HG02763 (cell line): ENCODE measurements at regions not wholly inside any gene's neighbourhood (a gene's known extent, or its start where the extent isn't known, plus 50 kb on each side); places are given as distances from the start of the nearest gene placed in this dataset.
"Not testable (repeated sequence)": the region's sequence is repeated elsewhere in the genome, so short reads cannot be mapped to it uniquely, and the experiment has no call there.

Source experiments
- ATAC-seq: cut with Tn5 transposase; IDR thresholded peaks from one replicate; pipeline ENCODE4 v1.9.1; 2021; ENCODE audit warnings: mild to moderate bottlenecking, moderate library complexity; ENCODE audit not compliant: unreplicated experiment

DNA sequence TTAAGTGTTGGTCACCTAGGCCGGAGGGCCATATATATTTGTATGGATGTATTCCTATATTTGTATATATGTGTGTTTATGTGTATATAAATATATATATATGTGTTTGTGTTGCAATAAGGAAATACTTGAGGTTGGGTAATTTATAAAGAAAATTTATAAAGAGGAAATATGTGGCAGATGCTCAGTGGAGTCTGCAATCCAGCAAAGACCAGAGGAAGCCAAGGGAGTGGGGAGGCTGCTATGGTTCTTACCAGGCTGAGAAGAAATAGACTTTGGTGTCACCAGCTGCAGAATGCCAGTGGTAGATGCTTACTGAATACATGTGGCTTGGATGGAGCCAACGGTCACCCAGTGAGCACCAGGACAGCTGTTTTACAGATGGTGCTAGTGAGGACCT is 97.4 kb upstream of the ELOVL5 start:
- ATAC-seq, result no peak

DNA sequence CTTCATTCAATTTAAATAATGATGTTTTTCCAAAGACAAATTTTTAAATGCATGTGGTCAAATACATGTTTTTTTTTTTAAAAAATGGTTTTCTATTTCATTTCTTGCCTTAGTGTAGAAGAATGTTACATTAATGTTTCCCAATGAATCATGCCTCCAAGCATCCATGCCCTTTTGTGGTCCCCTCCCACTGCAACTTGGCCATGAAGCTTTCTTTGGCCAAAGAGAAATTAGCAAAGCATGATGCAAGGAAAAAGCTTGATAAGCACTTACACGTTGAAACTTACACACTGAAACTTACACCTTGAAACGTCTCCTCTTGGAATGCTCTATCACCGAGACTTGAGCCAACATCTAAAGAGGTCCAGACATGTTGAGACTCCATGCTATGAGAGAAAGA is 93.0 kb upstream of the ELOVL5 start:
- no peak for ATAC-seq

DNA sequence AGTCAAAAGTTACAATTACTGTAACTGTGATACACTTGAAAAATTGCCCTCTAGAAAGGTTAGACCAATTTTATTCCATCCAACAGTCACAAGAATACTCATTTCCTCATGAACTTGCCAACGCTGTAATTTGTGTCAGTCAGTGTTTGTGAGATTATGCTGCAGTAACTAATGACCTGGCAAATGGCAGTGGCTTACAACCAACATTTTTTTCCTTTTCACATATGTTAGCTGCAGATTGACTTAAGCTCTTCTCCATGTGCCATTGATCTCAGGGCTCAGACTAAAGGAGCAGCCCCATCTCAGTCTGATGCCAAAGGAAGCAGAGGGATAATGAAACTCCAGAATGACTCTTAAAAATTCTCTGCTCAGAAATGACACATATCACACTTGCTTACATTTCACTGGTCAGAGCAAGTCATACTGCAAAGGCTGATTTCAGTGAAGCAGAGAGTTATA is 92.3 kb upstream of the ELOVL5 start:
- no peak for ATAC-seq

DNA sequence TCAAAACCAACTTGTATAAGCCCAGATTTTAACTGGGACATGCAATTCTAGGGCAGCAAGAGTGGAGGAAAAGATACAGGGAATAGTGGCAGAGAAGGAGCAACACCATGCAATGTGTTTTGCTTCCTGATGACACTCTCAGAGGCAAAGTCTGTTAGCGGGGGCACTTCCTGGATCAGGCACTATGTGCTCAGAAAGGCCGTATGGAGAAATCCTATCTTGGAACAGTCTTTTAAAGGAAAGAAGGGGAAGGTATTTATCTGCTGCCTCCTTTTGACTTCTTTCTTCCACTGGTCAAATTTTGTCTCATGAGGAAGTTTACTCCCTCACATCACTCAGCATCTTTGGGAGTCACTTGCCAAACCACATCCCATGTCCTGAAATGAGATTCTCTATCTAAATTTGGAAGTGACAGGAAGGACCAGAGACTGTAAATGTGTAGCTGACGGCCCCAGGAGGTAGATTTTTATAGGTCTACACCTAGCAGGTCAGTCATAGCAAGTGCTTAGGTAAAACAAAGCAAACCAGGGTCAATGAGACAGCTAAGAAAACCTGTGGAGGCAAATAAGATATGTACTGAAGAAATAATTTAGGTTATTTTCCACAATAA is 91.7 kb upstream of the ELOVL5 start:
- ATAC-seq, result no peak

DNA sequence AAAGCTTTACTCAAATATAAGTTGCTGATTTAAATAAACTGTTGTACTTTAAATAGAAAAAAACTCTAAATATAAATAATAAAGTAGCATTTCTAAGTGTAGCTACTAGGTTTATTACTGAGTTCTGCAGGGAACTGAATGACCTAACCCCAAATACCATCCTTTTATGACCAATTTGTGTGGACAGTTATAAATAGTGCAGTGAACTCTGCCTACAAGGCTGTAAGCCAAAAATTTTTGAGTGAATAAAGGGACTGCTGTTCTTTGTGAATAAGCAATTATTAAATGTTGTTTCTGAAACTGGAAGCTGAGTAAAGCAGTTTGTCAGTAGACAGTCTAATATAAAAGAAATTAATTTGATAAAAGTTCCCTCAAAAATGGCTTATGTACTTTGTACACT is 90.8 kb upstream of the ELOVL5 start:
- no peak for ATAC-seq

DNA sequence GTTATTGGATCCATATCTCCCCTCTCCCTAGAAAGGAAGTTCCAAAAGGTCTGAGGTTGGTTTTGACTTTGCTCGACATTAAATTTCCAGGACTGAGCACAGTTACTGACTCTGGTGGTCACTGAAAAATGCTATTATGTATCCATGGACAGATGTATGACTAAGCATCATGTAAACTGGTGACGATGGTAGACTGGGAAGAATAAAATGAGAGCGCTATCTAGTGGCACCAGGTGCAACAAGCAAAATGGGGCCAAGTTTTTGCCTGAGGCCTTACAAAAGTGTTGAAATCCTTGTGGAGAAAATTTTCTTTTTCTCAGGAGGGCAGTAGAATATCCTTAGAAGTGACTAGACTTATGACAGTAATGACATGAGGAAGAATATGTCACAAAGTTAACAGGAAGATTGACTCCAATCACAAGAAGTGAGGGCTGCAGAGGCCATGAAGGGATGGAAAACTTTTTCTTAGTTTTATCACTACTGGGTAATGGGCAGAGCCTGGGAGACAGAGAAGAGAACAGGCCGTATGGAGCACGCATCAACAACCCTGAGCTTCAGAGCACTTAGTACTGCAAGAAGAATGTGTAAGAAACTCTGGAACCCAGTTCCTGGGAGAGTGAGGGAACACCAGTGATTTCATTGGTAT is 88.9 kb upstream of the ELOVL5 start:
- no peak for ATAC-seq

DNA sequence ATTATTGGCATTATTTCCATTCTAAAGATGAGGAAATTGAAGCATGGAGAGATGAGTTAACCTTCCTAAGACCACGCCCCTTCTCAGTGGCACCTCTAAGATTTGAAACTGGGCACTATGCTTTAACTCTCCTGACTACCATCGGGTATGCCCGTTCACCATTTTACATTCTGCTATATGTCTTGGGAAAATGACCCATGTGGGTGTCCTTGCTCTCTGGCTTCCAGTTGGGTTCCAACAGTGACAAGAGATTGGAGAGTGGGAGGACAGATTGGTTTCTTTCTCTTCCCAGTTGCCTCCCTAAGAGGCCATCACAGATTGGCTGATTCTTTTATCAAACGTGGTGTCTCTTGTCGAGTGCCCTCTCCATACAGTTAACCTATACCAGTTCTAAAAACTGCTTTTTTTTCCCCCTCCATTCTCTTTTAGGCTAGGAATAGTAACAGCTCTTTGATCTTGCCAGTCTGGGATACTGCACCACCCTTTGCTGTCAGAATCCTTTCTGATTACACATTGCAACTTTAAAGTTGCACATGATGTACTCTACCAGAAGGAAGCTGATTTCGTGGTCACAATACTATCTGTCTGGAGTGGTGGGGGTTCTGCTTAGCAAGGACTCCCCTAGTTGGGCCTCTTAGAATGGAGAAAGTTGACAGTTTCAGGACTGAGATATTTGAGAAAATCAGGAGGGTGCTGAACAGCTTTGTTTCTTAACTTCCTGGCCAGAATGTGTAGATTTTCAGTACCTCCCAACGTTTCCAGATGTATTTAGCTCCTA is 88.0 kb upstream of the ELOVL5 start:
- ATAC-seq, result no peak

DNA sequence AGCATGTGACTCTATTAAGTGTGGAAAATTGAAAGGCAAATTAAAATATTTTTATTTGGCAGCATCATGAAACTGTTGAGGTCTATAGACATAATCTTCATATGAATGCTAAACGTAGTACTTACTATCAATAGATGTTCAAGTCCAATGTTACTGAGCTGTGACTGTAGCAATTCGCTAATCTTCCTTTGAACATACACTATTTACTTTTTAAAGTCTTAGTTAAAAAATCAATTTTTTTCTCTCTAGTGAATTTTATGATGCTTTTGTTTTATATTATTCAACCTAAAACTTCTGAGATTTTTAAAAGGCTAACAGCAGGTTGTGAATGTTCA is 85.2 kb upstream of the ELOVL5 start:
- no peak for ATAC-seq

DNA sequence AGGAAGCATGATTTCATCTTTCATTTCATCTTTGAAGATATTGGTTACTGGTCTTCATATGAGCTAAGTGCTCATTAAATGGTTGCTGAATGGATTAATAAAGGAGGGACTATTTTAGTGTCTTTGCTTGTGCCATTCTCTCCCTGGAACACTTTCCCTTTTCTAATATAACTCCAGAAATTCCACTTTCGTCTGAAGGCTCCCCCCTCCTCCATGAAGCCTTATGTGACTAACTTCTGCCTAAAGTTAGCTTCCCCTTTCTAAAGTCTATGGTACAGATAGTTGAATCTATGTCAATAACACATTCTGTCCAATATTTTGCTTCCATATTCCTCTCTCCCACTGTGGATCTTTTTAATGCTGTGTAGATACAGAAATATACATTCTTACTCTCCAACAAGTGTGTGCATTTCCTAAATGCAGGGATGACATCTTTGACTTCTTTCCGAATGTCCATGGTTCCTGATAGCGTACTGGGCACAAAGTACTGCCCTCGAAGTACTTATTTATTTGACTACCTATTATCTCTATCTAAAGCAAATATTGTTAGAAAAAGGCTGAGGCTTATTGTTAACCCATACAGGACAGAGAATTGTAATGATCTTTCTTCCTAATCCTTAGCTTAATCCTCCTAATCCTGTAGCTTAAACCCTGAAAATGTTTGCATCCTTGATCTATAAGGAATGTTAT is 84.7 kb upstream of the ELOVL5 start:
- no peak for ATAC-seq

DNA sequence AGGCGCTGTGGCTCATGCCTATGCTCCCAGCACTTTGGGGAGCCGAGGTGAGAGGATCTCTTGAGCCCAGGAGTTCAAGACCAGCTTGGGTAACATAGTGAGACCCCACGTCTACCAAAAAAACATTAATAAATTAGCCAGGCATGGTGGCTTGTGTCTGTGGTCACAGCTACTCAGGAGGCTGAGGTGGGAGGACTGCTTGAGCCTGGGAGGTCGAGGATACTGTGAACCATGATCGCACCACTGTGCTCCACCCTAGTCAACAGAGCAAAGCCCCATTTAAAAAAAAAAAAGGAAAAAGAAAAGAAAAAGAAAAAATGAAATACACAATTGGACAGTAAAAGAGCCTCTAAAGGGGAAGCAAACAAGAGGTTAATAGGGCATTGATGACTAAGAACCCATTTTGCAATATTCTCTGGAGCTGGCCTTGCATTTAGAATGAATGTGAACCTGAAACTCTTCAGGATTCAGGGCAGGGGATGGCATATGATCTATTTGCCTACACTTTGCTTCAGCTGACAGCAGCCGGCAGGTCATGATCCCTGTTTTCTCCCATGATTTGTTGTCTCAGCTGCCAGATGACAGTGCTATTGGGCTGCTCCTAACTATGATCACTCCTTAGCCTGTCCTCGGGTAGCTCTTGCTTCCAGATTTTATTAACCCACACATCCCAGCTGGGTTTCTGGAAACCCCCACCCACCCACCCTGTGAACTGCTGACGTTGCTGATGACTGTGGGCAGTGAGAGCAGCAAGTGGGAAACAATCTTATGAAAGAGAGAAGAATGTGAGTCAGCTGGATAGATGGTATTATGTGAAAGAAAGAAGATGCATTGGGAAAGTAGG is 83.8 kb upstream of the ELOVL5 start:
- ATAC-seq, result no peak

DNA sequence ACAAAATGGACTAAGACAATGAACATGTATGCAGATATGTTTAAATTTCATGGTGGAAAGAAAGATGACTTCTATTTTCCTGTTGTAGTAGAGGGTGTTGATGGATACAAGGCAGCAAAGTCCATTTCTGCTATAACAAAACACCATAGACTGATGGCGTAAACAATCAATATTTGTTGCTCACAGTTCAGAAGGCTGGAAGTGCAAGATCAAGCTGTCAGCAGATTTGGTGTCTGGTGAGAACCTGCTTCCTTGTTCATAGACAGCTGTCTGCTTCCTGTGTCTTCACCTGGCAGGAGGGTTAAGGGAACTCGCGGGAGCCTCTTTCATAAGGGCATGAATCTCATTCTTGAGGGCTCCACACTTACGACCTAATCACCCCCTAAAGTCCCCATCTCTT is 83.0 kb upstream of the ELOVL5 start:
- ATAC-seq, result no peak

DNA sequence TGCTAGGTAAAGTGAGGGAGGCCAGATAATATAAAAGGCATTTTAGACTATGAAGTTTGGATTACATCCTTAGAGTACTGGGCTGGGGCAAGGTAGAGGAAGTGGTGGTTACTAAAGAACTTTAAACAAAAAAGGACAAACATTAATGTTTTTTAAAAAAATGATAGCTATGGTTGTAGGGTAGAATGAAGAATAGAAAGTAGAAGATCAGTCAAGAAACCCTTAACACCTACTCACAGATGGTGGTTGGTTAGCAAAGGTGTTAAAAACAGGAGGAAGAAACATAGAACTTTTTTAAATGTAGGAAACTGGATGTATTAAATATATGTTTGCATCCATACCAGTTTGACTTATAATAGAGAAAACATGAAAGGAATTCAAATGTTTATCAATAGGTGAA is 80.7 kb upstream of the ELOVL5 start:
- ATAC-seq, result no peak

DNA sequence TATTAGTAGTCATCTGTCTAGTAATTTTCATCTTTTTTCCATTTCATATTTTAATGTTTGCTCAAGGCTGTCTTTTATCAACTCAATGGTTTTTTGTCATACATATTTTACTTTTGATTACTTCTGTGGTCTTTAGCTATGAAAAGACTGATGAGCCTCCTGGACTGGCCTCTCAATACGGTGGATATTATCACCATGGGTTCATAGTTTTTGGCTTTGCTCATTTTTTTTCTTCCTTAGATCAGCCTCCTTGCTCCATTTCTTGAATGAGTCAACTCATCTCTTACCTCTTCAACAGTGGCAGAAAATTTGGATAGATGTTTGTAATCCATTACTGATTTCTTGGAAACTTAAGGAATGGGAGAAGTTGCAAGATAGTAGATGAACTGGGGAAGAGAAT is 80.1 kb upstream of the ELOVL5 start:
- ATAC-seq, result no peak

DNA sequence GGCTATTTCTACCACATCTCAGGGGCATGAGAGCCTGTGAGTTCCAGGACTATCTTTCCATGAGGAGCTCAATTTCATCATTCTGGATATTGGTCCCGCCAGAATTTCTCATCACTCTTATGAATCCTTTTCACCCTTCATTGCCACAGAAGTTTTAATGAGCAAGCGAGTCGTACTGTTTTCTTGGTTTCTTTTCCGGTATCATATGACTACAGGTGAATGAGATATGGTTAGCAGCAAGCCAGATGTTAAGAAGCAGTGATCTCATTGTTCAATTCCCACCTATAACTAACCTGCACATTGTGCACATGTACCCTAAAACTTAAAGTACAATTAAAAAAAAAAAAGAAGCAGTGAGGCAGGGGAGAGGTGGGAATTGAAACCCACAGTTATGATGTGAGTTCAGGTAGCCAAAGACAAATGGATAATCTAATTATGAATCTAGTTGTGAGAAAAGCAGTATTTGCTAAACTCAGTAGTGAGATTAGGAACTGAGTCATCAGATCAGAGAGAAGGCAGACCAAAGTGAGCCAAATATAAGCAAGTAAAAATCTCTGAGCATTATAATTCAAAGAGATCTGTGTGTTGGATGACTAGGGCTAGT is 78.0 kb upstream of the ELOVL5 start:
- peak; percentile 68 for ATAC-seq

DNA sequence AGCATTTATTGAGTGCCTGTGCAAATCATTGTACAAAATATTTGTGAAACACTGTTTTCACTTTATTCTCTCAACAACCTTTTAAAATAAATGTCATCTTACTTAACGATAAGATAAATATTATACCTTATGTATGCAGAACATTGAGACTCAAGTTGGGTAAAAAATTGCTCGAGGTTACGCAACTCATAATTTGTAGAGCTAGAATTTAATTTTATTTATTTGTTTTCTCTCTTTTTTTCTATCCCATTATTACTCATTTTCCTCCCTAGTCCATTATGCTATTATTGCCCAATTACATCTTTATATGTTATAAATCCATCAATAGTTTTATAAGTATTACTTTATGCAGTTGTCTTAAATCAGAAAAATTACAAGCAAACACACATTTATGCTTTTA is 77.4 kb upstream of the ELOVL5 start:
- no peak for ATAC-seq

DNA sequence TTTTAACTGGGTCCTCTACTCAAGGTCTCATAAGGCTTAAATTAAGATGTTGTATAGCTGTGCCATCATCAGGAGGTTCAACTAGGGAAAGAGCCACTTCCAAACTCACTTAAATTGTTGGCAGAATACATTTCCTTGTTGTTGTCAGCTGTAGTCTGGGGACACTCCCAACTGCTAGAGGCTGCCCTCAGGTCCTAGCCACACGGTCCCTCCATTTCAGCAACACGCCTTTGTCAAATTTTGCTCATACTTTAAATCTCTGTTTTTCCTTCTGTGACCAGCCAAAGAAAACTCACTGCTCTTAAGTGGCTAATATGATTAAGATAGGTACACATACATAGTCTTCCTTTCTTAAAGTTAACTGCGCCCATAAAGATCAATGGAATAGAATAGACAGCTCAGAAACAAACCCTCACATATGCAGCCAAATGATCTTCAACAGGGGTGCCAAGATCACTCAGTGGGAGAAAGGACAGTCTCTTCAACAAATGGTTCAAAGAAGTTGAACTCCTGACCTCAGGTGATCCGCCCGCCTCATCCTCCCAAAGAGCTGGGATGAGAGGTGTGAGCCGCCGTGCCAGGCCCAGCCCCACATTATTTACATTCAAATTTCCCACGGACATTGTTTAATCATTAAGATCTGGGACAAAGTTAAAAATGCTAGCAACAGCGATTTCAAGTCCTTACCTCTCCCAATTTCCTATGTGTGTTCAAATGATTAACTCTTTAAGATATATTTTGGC is 76.4 kb upstream of the ELOVL5 start:
- ATAC-seq, result no peak

DNA sequence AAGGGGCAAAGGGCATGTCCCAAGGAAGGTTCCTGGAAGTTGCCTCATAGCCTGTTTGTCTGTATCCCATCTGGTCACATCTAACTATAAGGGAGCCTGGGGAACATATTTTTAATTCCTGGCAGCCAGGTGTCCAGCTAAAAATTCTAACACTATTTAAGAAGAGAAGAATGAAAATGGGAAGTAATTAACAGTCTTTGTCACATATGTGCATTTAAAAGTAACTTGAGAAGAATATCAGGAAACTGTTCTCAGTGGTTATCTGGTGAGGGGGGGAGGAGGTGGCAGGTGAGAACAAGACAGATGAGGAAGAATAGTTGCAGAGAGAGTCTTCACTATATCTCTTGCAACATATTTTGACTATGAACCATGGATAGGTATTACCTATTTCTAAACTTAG is 75.5 kb upstream of the ELOVL5 start:
- ATAC-seq, result no peak

DNA sequence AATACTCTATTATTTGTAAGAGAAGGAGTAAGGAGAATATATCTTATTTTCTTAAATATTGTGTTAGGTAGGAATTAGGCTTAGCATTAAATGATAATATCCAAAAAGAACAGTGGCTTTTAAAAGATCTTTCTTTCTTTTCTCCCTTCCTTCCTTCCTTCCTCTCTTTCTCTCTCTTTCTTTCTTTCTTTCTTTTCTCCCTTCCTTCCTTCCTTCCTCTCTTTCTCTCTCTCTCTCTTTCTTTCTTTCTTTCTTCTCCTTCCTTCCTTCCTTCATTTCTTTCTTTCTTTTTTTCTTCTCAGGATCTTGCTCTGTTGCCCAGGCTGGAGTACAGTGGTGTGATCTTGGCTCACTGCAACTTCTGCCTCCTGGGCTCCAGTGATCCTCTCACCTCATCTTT is 74.8 kb upstream of the ELOVL5 start:
- ATAC-seq, result not testable (repeated sequence)

DNA sequence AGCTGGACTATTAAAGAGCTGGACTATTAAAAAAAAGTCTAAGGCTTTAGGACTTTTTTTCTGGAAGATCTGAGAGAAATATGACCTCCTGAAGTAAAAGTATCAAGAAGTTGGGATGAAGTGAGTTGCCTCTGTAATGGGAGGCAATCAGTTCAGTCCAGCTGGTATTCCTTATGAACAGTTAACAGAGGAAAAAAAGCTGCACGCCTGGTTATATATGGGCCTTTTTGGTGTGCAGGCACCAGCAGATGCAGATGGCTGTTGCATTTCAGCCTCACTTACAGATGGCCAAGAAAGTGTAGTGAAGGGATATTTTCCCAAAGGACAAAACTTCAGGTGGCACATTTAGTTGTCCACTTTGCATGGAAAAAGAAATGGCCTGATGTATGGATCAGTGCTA is 70.3 kb upstream of the ELOVL5 start:
- ATAC-seq, result no peak

DNA sequence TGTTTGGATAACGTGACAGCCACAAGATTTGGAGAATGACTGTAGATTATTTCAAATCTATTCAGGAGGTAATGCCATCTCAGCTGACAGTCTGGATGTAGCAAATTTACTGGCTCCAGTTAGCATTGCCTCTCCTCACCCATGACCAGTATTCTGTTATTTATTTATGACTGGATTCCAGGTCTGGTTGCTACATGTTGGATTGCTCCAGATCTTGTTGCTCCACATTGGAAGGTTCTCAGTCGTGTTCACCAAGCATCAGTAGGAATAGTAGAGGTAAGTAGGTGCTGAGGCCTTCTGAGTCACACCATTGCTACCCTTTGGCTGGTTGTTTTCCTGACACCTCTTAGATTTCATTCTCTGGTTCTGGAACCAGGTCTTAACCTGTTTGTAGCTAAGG is 69.5 kb upstream of the ELOVL5 start:
- ATAC-seq, result no peak
